ENCODE measurements at regions not wholly inside any gene's neighbourhood (a gene's known extent, or its start where the extent isn't known, plus 50 kb on each side); places are given as distances from the start of the nearest gene placed in this dataset.

- TF ChIP-seq POLR2A (IDR thresholded peaks at IDR 0.05) (no peak), CTCF (IDR thresholded peaks at IDR 0.05) (no peak)
Measured at GRCh38 chr10:47104151-47104605, 192.9 kb downstream of the PTPN20 start.

Measured in vagina (tissue), 2 donors.